ENCODE measurements at regions not wholly inside any gene's neighbourhood (a gene's known extent, or its start where the extent isn't known, plus 50 kb on each side); places are given as distances from the start of the nearest gene placed in this dataset.
A peak's percentile ranks its signal among the peaks of the same experiment; 100 is the strongest.

GRCh38 chr12:16136219-16136988, 141.1 kb downstream of the SLC15A5 start:
- TF ChIP-seq POLR2A (IDR thresholded peaks at IDR 0.05; ENCODE audit: extremely low read depth, insufficient read length) (no peak), MAX (IDR thresholded peaks at IDR 0.05; ENCODE audit: low read depth, low read length) (no peak), CTCF (IDR thresholded peaks at IDR 0.05; ENCODE audit: low read depth, low read length) (no peak)
- no peak for DNase-seq (ENCODE audit: low read depth)
- H3K4me3 ChIP-seq (ENCODE audit: low read depth, low read length) = no peak overlapping the region

- DNase-seq (ENCODE audit: low read depth) = no peak
- no peak overlapping the region for H3K4me3 ChIP-seq (ENCODE audit: low read depth, low read length)
- TF ChIP-seq POLR2A (IDR thresholded peaks at IDR 0.05; ENCODE audit: extremely low read depth, insufficient read length) (no peak), CTCF (IDR thresholded peaks at IDR 0.05; ENCODE audit: low read depth, low read length) (no peak), MYC (IDR thresholded peaks at IDR 0.05; ENCODE audit: low read depth, low read length) (no peak), MAX (IDR thresholded peaks at IDR 0.05; ENCODE audit: low read depth, low read length) (no peak)
These were observed 142.2 kb downstream of the SLC15A5 start for GRCh38 chr12:16135323-16135722.

GRCh38 chr12:16130343-16130742, 147.1 kb downstream of the SLC15A5 start:
- DNase-seq (ENCODE audit: low read depth) = no peak
- no peak for TF ChIP-seq MAX (IDR thresholded peaks at IDR 0.05; ENCODE audit: low read depth, low read length)
- no peak for TF ChIP-seq POLR2A (IDR thresholded peaks at IDR 0.05; ENCODE audit: extremely low read depth, insufficient read length)
- TF ChIP-seq CTCF (IDR thresholded peaks at IDR 0.05; ENCODE audit: low read depth, low read length) = no peak
- no peak for TF ChIP-seq MYC (IDR thresholded peaks at IDR 0.05; ENCODE audit: low read depth, low read length)
- H3K4me3 ChIP-seq (ENCODE audit: low read depth, low read length) = no peak overlapping the region

- H3K4me3 ChIP-seq (ENCODE audit: low read depth, low read length) = no peak overlapping the region
- DNase-seq (ENCODE audit: low read depth) = peak; percentile 9
- TF ChIP-seq MAX (IDR thresholded peaks at IDR 0.05; ENCODE audit: low read depth, low read length) (no peak), CTCF (IDR thresholded peaks at IDR 0.05; ENCODE audit: low read depth, low read length) (peak; percentile 2)
These were observed 155.5 kb downstream of the SLC15A5 start for GRCh38 chr12:16121953-16122352.

- TF ChIP-seq CTCF (IDR thresholded peaks at IDR 0.05; ENCODE audit: low read depth, low read length) (no peak), MYC (IDR thresholded peaks at IDR 0.05; ENCODE audit: low read depth, low read length) (no peak), MAX (IDR thresholded peaks at IDR 0.05; ENCODE audit: low read depth, low read length) (no peak), POLR2A (IDR thresholded peaks at IDR 0.05; ENCODE audit: extremely low read depth, insufficient read length) (no peak)
- no peak for DNase-seq (ENCODE audit: low read depth)
- no peak overlapping the region for H3K4me3 ChIP-seq (ENCODE audit: low read depth, low read length)
These were observed 157.7 kb downstream of the SLC15A5 start for GRCh38 chr12:16119618-16120415.
